HG03378 (cell line): ENCODE measurements at regions not wholly inside any gene's neighbourhood (a gene's known extent, or its start where the extent isn't known, plus 50 kb on each side); places are given as distances from the start of the nearest gene placed in this dataset.
"Not testable (repeated sequence)": the region's sequence is repeated elsewhere in the genome, so short reads cannot be mapped to it uniquely, and the experiment has no call there.

ENCODE experiments used
- ATAC-seq: cut with Tn5 transposase; IDR thresholded peaks from one replicate; pipeline ENCODE4 v1.9.1; 2021; ENCODE audit warnings: mild to moderate bottlenecking, moderate library complexity; ENCODE audit not compliant: unreplicated experiment

GRCh38 chr6:79810871-79811270 lies 136.5 kb downstream of the ELOVL4 start:
- ATAC-seq, result no peak

GRCh38 chr6:79810185-79810705 lies 137.1 kb downstream of the ELOVL4 start:
- no peak for ATAC-seq

- no peak for ATAC-seq
These were observed 138.4 kb downstream of the ELOVL4 start for GRCh38 chr6:79808921-79809320.

GRCh38 chr6:79806661-79807060 lies 140.7 kb downstream of the ELOVL4 start:
- not testable (repeated sequence) for ATAC-seq

- no peak for ATAC-seq
These were observed 142.6 kb downstream of the ELOVL4 start for GRCh38 chr6:79804732-79805131.

DNA sequence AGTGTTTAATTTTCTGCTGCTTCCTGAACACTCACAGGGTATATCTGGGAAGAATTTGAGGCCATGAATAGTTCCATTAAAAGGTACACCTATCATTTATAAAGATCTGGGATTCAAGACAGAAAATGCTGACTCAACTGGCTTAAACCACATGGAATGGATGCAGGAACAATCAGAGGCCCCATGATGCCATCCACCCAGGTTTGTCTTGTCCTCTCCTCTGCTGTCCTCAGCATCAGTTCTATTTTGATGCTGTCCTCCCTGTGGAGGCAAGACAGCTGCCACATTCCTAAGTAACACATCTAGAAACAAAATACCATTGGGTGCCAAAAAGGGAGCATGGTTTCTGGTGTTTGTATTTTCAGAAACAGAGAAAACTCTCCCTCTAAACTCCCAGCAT lies 143.4 kb downstream of the ELOVL4 start:
- ATAC-seq, result no peak

GRCh38 chr6:79802657-79803300 lies 144.6 kb downstream of the ELOVL4 start:
- ATAC-seq, result no peak

DNA sequence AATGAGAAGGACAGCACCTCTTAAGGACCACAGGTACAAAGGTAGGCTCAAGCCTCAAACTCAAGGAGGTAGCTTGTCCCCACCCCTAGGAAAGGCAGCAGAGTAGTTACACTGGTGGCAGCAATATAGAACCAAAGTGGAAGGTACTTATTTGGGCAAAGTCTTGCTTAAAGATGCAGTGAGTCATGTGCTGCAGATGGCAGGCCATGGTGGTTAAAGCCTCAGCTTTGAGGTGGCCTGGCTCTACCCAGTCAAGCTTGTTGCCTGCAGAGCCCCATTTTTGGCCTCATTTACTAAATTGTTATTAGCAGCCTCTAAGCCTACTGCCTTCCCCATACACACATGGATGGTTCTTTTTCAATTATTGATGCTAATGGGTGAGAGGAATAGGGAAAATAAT lies 146.0 kb downstream of the ELOVL4 start:
- no peak for ATAC-seq

DNA sequence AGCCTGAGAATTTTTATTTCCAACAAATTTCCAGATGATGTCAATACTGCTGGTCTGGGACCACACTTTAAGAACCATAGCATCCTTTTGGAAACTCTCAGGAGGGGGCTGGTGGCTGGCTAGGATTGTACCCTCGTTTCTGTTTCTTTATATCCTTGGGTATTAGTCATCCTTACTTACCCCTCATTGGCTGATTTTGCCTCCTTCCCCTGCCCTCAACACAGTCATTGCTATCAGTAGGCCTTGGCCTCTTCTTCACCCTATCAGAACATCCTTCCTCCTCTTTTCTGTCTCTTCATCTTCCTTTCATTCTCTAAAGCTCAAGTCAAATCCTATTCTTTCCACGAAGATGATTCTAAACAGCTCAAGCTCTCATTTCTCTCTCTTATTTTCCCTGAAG lies 148.5 kb downstream of the ELOVL4 start:
- no peak for ATAC-seq

DNA sequence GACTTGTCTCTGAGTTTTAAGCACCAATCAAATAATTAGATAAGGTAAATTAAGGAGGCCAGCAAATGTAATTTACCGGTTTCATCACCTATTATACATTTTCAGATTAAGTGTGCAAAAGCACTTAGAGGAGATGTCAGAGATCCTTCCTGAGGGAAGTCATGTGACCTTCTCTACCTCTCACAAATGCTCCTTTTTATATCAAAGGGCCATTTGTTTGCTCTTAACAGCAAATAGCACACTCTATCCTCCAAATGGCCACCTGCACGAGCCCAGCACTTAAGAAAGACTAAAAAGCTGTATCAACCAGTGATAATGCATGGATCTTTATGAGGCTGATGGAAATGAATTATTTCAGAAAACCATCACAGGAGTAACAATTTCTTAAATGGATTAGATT lies 149.4 kb downstream of the ELOVL4 start:
- no peak for ATAC-seq

GRCh38 chr6:79797163-79797764 lies 150.1 kb downstream of the ELOVL4 start:
- no peak for ATAC-seq

- no peak for ATAC-seq
These were observed 151.2 kb downstream of the ELOVL4 start for GRCh38 chr6:79796197-79796596.

- no peak for ATAC-seq
These were observed 157.5 kb downstream of the ELOVL4 start for GRCh38 chr6:79789896-79790295.

GRCh38 chr6:79788756-79789155 lies 157.6 kb downstream of the SH3BGRL2 start:
- no peak for ATAC-seq

GRCh38 chr6:79787626-79788025 lies 156.5 kb downstream of the SH3BGRL2 start:
- ATAC-seq, result no peak

DNA sequence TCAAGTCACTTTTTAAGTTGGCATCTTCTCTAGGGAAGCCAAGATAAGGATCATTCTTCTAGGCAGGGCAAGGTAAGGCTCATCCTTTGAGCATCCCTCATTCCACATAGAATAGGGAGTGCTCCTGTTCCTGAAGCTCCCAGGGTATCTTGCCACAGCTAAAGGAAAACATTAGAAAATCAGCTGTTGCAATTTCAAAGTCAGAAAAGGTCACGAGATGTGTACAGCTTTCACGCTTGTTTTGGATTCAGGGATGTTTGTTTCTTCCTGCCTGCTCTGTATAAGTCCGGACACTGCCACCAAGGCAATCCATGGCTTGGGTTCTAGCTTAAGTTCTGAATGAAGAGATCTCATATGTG lies 153.2 kb downstream of the SH3BGRL2 start:
- ATAC-seq, result no peak

DNA sequence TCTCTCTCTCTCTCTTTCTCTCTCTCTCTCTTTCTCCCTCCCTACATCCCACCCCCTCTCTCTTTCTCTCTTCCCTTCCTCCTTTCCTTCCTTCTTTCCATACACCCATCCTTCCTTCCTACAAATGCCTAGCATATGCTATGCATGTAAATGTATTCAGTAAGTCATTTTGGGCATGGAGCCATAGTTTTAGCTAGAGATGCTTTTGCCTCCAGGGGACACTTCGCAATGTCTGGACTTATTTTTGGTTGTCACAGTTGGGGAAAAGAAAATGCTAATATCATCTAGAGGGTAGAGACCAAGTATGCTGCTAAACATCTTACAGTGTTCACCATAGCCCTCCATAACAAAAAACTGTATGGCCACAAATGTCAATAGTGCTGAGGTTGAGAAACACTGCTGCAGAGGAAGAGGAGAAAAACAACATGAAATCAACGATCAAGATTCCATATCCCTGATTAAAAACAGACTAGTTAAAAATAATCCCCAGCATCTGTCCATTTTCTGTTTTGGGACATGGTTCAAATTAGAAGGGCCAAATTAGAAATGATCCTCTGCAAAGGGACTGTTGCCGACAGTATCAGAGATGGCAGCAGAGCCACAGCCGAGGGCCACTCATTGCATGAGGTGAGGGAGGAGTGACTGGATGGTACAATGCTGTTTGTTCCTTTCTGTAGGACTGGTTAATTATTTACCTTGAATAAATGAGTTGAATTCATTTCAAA lies 152.7 kb downstream of the SH3BGRL2 start:
- no peak for ATAC-seq

GRCh38 chr6:79782792-79783580 lies 151.9 kb downstream of the SH3BGRL2 start:
- no peak for ATAC-seq

DNA sequence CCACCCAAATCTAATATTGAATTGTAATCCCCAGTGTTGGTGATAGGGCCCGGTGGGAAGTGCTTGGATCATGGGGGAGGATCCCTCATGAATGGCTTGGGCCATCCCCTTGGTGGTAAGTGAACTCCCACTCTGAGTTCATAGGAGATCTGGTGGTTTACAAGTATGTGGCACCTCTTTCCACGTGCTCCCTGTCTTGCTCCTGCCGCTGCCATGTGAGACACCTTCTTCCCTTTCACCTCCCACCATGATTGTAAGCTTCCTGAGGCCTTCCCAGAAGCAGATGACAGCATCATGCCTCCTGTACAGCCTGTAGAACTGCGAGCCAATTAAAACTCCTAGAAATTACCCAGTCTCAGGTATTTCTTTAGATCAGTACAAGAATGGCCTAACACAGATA lies 150.8 kb downstream of the SH3BGRL2 start:
- ATAC-seq, result no peak

DNA sequence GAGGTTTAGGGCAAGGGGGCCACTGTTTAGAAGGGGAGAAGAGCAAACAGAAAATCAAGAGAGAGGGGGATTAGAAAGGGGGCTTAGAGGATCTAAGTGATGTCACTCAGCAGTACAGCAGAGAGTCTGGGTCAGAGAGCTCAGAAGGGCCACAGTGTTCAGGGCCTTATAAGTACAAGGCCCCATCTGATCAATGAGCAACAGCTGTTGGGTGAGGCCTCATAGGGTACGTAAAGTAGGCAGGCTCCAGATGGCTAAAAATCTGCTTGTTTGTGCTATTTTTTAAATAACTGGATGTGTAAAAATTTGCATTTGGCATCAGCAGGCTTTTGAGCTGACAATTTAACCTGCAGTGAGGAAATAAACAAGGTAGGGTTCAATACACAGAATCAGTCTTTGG lies 149.8 kb downstream of the SH3BGRL2 start:
- ATAC-seq, result no peak

DNA sequence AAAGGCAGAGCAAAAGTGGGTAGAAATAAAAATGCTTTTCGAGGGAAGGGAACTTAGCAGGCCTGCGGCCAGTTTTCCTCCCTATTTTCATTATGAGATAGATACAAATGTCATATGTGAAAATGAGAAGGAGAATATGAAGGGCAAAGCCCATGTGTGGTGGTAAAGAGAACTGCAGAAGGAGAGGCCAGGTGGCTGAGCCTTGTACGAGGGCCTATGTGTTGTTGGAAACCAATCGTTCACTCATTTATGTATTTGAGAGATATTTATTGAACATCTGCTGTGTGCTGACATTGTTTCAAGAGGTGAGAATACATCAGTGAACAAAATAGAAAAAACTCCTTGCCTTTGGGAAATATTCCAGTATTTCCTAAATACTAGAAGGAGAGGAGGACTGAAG lies 147.7 kb downstream of the SH3BGRL2 start:
- no peak for ATAC-seq
